GM19238 (cell line): ENCODE measurements at regions not wholly inside any gene's neighbourhood (a gene's known extent, or its start where the extent isn't known, plus 50 kb on each side); places are given as distances from the start of the nearest gene placed in this dataset.

Experiments used
- DNase-seq: peaks from one replicate; pipeline ENCODE4 v3.0.0; 2011; ENCODE audit warnings: low spot score; ENCODE audit not compliant: insufficient read length

DNA sequence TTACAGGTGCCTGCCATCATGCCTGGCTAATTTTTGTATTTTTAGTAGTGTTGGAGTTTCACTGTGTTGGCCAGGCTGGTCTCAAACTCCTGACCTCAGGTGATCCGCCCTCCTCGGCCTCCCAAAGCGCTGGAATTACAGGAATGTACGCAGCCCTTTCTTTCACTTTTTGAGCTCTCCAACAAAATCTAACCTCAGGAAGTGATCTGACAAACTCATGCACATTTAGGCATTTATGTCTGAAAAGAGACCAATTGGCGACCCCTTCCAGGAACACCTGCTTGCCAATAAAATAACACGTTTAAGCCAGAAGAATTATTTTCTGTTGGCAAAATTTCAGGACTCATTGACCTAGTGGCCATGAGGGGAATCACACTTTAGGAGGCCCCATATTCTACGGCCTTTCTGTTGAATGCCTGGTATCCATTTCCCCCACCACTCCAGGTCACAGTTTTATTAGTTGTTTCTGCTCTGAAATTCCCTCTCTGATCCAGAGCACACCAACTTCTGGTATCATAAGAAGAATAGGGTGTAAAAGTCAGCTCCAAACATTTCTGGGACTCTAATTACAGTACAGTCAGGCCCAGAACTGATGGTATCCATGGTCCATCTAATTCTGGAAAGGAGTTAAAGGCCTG, 65.8 kb upstream of the FRMD4A start:
- no peak for DNase-seq

DNA sequence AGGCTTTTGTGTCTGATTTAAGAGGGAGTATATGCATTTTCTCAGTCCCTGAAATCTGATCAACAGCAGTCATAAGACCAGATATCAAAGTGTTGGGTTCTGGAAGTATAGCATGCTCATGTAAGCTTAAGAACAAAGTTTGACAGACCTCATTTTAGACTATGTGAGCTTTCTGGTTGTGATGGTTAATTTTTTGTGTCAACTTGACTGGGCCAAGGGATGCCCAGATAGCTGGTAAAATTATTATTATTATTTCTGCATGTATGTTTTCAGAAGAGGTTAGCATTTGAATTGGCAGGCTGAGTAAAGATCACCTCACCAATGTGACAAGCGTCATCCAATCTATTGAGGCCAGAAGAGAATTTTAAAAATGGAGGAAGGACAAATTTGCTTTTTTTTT, 63.5 kb upstream of the FRMD4A start:
- DNase-seq, result no peak

DNA sequence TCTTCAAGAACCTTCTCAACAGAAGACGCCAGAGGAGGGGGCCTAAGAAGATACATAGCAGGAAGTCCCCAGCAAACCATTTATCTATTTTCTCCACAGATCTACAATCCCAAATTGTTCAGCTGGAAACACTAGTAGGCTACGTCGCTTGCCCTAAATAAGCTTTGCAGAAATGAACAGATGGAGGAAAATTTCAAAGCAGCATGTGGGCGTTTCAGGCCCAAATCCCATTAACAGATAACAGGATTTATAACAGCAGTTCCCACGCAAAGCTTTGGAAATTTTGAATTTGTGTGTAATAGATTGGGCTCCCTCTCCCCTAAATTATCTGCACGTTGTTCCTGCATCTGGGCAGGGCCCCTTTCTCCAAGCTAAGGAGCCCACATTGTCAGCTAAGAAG, 60.6 kb upstream of the FRMD4A start:
- no peak for DNase-seq

DNA sequence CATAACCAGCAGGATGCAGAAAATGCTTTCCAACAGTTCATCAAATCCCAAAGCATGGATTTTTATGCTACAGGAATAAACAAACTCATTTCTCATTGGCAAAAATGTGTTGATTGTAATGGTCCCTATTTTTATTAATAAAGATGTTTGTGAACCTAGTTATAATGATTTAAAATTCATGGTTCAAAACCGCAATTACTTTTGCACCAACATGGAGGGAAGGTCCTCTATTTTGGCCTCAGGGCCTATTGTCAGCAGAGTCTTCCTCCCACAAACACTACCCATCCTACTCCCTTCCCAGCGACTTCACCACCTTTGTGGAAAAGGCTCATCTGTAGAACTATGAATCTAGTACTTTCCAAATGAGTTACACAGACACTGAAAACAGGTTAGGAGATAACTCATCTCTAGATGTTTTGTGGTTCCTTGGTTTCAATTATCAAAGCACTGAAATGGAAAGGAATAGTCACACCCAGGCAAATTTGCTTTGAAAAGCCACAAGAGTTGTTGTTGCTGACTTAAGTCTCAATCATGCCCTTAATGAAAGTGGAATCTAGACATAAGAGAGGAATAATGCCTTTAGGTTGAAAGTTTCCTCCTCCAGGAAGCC, 59.4 kb upstream of the FRMD4A start:
- DNase-seq, result peak; percentile 8

DNA sequence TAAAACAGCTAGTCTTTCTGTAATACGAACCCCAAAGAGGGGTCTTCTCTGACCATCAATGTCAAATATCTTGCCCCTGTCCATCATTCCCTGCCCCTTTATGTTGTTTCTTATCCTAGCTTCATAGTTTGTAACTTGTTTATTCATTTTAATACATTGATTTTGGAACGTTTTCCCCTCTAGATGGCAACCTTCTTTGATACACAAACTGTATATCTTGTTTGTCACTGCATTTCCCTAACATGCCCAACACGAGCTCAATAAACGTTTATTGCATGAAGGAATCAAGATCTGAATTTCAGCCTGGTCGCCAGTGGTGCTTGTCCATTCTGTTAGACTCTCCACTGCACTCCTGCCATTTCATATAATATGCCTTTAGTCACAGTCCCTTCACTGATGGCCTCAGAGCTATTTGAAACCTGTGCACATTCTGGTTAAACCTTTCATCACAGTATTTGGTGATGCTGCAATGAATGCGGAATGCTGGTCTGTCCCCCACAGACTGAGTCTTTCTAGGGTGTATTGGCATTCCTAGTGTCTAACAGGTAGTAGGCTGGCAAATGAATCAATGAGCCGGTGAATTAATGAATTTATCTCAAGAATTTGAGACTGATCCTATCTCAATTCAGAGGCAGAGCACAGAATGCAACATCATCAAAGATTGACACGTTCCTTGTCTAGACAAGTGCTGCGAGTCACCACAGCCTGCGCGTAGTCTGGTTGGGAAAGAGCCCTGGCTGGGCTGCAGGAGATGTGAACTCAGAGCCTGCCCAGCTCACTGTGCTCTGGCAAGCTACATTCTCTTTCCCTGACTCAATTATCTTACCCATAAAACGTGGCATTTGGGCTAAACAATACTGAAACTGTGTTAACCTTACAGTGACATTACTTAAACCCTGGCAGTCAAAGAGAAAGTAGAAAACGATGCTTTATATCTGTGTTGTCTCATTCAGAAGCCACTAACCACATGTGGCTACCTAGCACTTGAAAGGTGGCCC, 55.2 kb upstream of the FRMD4A start:
- DNase-seq, result no peak

DNA sequence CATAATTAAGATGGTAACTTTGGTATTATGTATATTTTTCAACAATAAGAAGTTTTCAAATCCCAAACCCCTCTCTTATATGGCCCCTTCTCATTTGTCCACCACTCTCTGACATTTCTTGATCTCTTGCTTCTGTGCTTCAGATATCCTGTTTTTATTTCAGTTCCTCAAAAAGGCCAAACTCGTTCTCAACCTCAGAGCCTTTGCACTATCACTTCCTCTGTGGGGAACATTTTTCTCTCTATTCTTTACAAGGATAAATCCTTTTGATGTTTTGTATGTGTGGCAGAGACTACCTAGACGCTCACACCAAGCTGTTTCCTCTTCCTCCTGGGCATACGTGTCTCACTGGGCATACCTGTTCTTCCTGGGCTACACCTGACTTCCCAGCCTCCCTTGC, 54.2 kb upstream of the FRMD4A start:
- DNase-seq, result no peak

DNA sequence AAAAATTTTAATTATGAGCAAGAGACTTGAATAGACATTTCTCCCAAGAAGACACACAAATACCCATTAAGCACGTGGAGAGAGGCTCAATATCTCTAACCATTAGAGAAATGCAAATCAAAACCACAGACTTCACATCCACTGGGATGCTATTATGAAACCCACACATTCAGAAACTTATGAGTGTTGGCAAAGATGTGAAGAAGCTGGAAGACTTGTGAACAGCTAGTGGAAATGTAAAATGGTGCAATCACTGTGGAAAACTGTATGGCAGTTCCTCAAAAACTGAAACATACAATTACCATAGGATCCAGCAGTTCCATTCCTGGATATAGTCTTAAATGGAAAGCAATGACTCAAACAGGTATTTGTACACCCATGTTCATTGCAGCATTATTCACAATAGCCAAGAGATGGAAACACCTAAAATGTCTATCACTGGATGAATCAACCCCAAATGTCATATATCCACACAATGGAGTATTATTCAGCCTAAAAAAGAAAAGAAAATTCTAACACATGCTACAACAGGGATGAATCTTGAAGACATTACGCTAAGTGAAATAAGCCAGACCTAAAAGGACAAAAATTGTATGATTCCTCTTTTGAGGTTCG, 53.5 kb upstream of the FRMD4A start:
- DNase-seq, result no peak

DNA sequence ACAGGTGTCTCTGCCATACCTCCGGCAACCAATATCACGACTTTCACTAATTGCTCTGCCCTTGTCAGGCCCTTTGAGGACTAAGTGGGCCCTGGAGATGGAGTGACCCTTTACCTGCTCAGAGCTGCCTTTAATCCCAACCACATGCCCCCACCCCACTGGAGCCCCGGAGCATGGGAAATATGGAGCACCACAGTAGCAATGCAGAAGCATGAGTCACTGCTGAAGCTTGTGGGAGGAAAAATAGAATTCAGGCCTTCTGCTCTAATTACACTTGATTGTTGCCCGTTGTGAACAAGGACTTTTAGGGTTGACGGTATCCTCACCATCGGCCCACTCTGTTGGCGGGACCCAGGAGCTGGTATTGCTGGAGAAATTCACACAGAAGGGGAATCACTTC, 52.5 kb upstream of the FRMD4A start:
- no peak for DNase-seq

DNA sequence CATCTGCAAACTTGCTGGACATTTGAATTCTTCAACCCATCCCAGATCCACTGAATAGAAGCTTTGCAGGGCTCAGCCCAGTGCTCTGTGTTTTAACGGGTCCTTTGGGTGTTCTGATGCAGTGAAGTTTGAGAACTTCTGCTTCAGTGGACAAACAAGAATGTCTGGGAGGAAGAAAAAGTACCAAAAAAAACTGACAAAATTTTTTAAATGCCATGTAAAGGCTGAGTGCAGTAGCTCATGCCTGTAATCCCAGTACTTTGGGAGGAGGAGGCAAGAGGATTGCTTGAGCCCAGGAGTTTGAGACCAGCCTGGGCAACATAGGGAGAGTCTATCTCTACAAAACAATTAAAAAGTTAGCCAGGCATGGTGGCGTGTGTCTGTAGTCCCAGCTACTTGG, 51.8 kb upstream of the FRMD4A start:
- DNase-seq, result no peak

DNA sequence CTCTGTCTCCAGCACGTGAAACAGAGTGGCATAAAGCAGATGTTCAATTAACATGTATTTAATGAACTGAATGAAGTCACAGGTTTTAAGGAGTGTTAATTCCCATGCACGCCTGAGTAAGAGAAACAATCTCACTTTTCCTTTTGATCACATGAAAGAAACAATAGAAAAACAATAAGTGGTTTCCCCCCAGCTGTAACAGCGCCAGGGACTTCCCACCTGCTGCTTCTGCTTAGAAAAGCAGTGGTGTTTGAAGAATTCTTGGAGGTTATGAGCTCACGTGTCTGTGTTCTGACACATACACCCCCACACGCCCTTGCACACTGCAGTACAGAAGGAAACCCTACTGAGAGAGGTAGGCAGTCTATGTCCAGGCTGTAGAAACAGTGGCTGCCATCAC, 51.3 kb upstream of the FRMD4A start:
- DNase-seq, result no peak

DNA sequence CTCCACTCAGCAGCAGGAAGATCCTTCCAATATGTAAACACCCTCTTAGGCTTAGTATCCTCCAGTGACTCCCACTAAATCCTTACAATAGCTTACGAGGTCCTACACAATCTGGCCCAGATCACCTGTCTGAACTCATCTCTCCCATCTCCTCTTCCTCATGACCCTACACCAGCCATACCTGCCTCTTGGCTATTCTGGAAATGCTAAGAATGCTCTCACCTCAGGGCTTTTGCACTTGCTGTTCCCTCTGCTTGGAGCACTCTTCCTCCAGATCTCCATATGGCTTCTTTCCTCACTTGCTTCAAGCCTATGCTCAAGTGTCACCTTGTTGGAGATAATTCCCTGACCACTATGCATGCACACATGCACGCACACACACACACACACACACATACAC, 50.8 kb upstream of the FRMD4A start:
- DNase-seq, result no peak

DNA sequence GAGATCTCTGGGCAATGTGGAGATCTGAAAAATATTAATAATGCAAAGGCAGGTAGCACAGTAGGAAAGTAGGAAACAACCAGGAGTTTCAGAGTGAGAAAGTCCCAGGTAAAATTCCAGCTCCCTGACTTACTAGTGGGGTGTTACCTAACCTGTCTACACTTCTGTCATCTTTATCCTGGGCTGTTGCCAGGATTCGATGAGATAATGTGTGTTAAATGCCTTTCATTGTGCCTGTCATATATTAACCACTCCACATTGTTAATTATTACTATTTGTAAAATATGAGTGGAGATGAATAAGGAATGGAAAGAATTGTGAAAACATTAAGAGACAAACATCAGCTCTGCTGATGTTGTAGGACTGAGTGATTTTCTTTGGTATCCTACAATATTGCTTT, 50.0 kb upstream of the FRMD4A start:
- no peak for DNase-seq
